ENCODE measurements at regions not wholly inside any gene's neighbourhood (a gene's known extent, or its start where the extent isn't known, plus 50 kb on each side); places are given as distances from the start of the nearest gene placed in this dataset.

GRCh38 chr5:114782869-114783268 is 386.8 kb downstream of the TRIM36 start:
- no peaks in the 10 kb centered on the region for H3K4me1 ChIP-seq (replicated peaks in 1 of 2; ENCODE audit: control insufficient read depth in 2 of 2, insufficient read depth in 2 of 2, low read length in 2 of 2)
- no peak overlapping the region for H3K27ac ChIP-seq (ENCODE audit: extremely low read depth, low read depth, low read length)
- ATAC-seq = no peak
- BruUV-seq (replicated peaks) = no TSS peak
- H3K27me3 ChIP-seq (ENCODE audit: control insufficient read depth in 2 of 2, insufficient read depth in 2 of 2, low read length in 2 of 2) = no peaks in the 10 kb centered on the region
- TF ChIP-seq HIVEP1 (CRISPR knock-in tag; IDR thresholded peaks at IDR 0.05) (no peak), RNF2 (IDR thresholded peaks at IDR 0.05) (no peak), ZNF695 (CRISPR knock-in tag; IDR thresholded peaks at IDR 0.05) (no peak), POLR2AphosphoS5 (IDR thresholded peaks at IDR 0.05; ENCODE audit: control insufficient read depth, insufficient read depth, low read depth, low read length) (no peak), DEAF1 (CRISPR knock-in tag; IDR thresholded peaks at IDR 0.05) (no peak), GTF2E2 (tag; IDR thresholded peaks at IDR 0.05) (no peak), JUN (IDR thresholded peaks at IDR 0.05; ENCODE audit: borderline replicate concordance, low read depth, low read length) (no peak), JUN (CRISPR knock-in tag; IDR thresholded peaks at IDR 0.05; ENCODE audit: borderline replicate concordance) (no peak), ZNF707 (CRISPR knock-in tag; conservative IDR thresholded peaks at IDR 0.05) (no peak), ZNF316 (IDR thresholded peaks at IDR 0.05) (no peak), GATAD2A (IDR thresholded peaks at IDR 0.05) (no peak), HOXB6 (CRISPR knock-in tag; IDR thresholded peaks at IDR 0.05; ENCODE audit: borderline replicate concordance) (no peak), FOXJ2 (tag; IDR thresholded peaks at IDR 0.05) (no peak), ZZZ3 (IDR thresholded peaks at IDR 0.05) (no peak), XRCC5 (IDR thresholded peaks at IDR 0.05; ENCODE audit: low read depth, low read length) (no peak), TEAD1 (CRISPR knock-in tag; IDR thresholded peaks at IDR 0.05) (no peak), SMARCE1 (IDR thresholded peaks at IDR 0.05) (no peak), ARID1B (IDR thresholded peaks at IDR 0.05) (no peak), HDAC8 (tag; IDR thresholded peaks at IDR 0.05) (no peak), L3MBTL2 (IDR thresholded peaks at IDR 0.05) (no peak), POLR3G (IDR thresholded peaks at IDR 0.05; ENCODE audit: extremely low read depth, insufficient read length, insufficient replicate concordance) (no peak)
- FAIRE-seq = no peak
- H3K9me3 ChIP-seq (replicated peaks; ENCODE audit: control insufficient read depth, insufficient read depth, low read depth, low read length) = no peaks in the 10 kb centered on the region
- DNase-seq (ENCODE audit: extremely low read depth in 1 of 4, low spot score in 3 of 4) = no peak
- H4K20me1 ChIP-seq (replicated peaks; ENCODE audit: control insufficient read depth, insufficient read depth, low read length) = no peaks in the 10 kb centered on the region
- POLR2A ChIA-PET = no interaction called here
- 4% methylated on average over 8 of the region's 8 CpGs for WGBS (ENCODE audit: insufficient coverage, low coverage, missing lambda C conversion rate)
- CTCF ChIA-PET (ENCODE audit: low intra/inter-chr PET ratio) = no interaction called here
- no peak overlapping the region for H2AFZ ChIP-seq (ENCODE audit: low read depth, low read length)
- no peak overlapping the region for H3K4me2 ChIP-seq (ENCODE audit: insufficient read depth, low read length)
- intact Hi-C loops (cut with micrococcal nuclease) (loop anchor here (10.0 kb wide), 1 partner anchor 1168 kb away; no protein-coding TSS in a partner anchor), in situ Hi-C loops (cut with MboI) (loop anchor here (25.0 kb wide), 1 partner anchor 1121 kb away; no protein-coding TSS in a partner anchor)
- no peaks in the 10 kb centered on the region for H3K36me3 ChIP-seq (ENCODE audit: control insufficient read depth, insufficient read depth, low read length)
- H3K9me1 ChIP-seq (ENCODE audit: control insufficient read depth, insufficient read depth, low read length) = no peaks in the 10 kb centered on the region
- H3K9ac ChIP-seq (ENCODE audit: insufficient read depth in 1 of 2, low read depth in 2 of 2, low read length in 2 of 2) = no peak overlapping the region
- H3K4me3 ChIP-seq = no peak overlapping the region
- H3K79me2 ChIP-seq (ENCODE audit: control insufficient read depth, insufficient read depth, low read length) = no peaks in the 10 kb centered on the region

All from K562 (cell line).